ENCODE measurements at regions not wholly inside any gene's neighbourhood (a gene's known extent, or its start where the extent isn't known, plus 50 kb on each side); places are given as distances from the start of the nearest gene placed in this dataset.

- TF ChIP-seq PRDM2 (tag by site-specific recombination; IDR thresholded peaks at IDR 0.05; ENCODE audit: borderline replicate concordance): no peak
- no peak for TF ChIP-seq ZNF416 (tag by site-specific recombination; IDR thresholded peaks at IDR 0.05)
- no peak for TF ChIP-seq ZNF585B (tag by site-specific recombination; IDR thresholded peaks at IDR 0.05)
- TF ChIP-seq ZNF184 (tag by site-specific recombination; IDR thresholded peaks at IDR 0.05): no peak
- no peak for TF ChIP-seq ELK4 (IDR thresholded peaks at IDR 0.05; ENCODE audit: borderline replicate concordance, low read depth, low read length)
- 0 out of 2 replicates have a peak, but pooled peaks have one; percentile 13 for TF ChIP-seq ZBTB8A (tag by site-specific recombination; IDR thresholded peaks at IDR 0.05)
- no peak for TF ChIP-seq ZNF341 (tag by site-specific recombination; IDR thresholded peaks at IDR 0.05; ENCODE audit: low read depth)
- no peak for TF ChIP-seq BCL11A (tag by site-specific recombination; IDR thresholded peaks at IDR 0.05; ENCODE audit: low read depth)
- 0 out of 2 replicates have a peak, but pooled peaks have one; percentile 54 for TF ChIP-seq ZNF843 (tag by site-specific recombination; IDR thresholded peaks at IDR 0.05)
- no peak for TF ChIP-seq ZNF266 (tag by site-specific recombination; IDR thresholded peaks at IDR 0.05; ENCODE audit: low read depth)
- no peak for TF ChIP-seq ZNF660 (tag by site-specific recombination; IDR thresholded peaks at IDR 0.05)
- no peak for TF ChIP-seq PRDM1 (tag by site-specific recombination; IDR thresholded peaks at IDR 0.05)
- TF ChIP-seq ZNF560 (tag by site-specific recombination; IDR thresholded peaks at IDR 0.05; ENCODE audit: borderline replicate concordance): no peak
- TF ChIP-seq, protein P1, sequence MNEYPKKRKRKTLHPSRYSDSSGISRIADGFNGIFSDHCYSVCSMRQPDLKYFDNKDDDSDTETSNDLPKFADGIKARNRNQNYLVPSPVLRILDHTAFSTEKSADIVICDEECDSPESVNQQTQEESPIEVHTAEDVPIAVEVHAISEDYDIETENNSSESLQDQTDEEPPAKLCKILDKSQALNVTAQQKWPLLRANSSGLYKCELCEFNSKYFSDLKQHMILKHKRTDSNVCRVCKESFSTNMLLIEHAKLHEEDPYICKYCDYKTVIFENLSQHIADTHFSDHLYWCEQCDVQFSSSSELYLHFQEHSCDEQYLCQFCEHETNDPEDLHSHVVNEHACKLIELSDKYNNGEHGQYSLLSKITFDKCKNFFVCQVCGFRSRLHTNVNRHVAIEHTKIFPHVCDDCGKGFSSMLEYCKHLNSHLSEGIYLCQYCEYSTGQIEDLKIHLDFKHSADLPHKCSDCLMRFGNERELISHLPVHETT (tag by site-specific recombination; IDR thresholded peaks at IDR 0.05): no peak
- no peak for TF ChIP-seq ZNF654 (tag by site-specific recombination; IDR thresholded peaks at IDR 0.05; ENCODE audit: low read depth)
- TF ChIP-seq ZEB2 (tag by site-specific recombination; IDR thresholded peaks at IDR 0.05): no peak
- peak; percentile 96 for TF ChIP-seq FEZF1 (tag by site-specific recombination; IDR thresholded peaks at IDR 0.05)
- no peak for TF ChIP-seq ZNF624 (tag by site-specific recombination; IDR thresholded peaks at IDR 0.05)
- TF ChIP-seq SETDB1 (IDR thresholded peaks at IDR 0.05; ENCODE audit: insufficient read length, low read length): no peak
- no peak for TF ChIP-seq KLF1 (tag by site-specific recombination; IDR thresholded peaks at IDR 0.05)
- no peak for TF ChIP-seq ZBTB49 (tag by site-specific recombination; IDR thresholded peaks at IDR 0.05; ENCODE audit: low read depth)
- TF ChIP-seq ZNF501 (tag by site-specific recombination; IDR thresholded peaks at IDR 0.05): no peak
- TF ChIP-seq ZNF514 (tag by site-specific recombination; IDR thresholded peaks at IDR 0.05): no peak
- TF ChIP-seq ZNF114 (tag by site-specific recombination; IDR thresholded peaks at IDR 0.05): no peak
- no peak for TF ChIP-seq PRDM4 (tag by site-specific recombination; IDR thresholded peaks at IDR 0.05)
- TF ChIP-seq ZNF214 (tag by site-specific recombination; IDR thresholded peaks at IDR 0.05; ENCODE audit: borderline replicate concordance): no peak
- no peak for TF ChIP-seq ZNF350 (tag by site-specific recombination; IDR thresholded peaks at IDR 0.05)
- TF ChIP-seq EGR2 (tag by site-specific recombination; IDR thresholded peaks at IDR 0.05; ENCODE audit: low read depth): no peak
These were observed 82.8 kb upstream of the HMGXB4 start (continued) for GRCh38 chr22:35174401-35175038.

All from HEK293 (cell line).